Peyer's patch (tissue), 4 donors: ENCODE measurements at regions not wholly inside any gene's neighbourhood (a gene's known extent, or its start where the extent isn't known, plus 50 kb on each side); places are given as distances from the start of the nearest gene placed in this dataset.

Source experiments
- DNase-seq, 3 donors: peaks; one replicate each; pipeline ENCODE4 v3.0.0-alpha.2; 2017 to 2019
- H3K27ac ChIP-seq, 4 donors: fragments of 200-600 bp; sonication (generic); one replicate each; pipeline ENCODE4 v1.5.1; 2016 to 2019
- H3K27me3 ChIP-seq, 2 donors: fragments of 200-600 bp; sonication (generic); one replicate each; pipeline ENCODE4 v1.5.1; 2019
- H3K36me3 ChIP-seq, 3 donors: fragments of 200-600 bp; sonication (generic); one replicate each; pipeline ENCODE4 v1.5.1; 2016 to 2019
- H3K4me1 ChIP-seq, 4 donors: fragments of 200-600 bp; sonication (generic); one replicate each; pipeline ENCODE4 v1.5.1; 2016 to 2019
- H3K4me3 ChIP-seq, 4 donors: fragments of 200-600 bp; sonication (generic); 1 replicate in 3 of 4; 2 replicates in 1 of 4; pipeline ENCODE4 v1.5.1; 2016 to 2019; ENCODE audit warnings: mild to moderate bottlenecking in 1 of 4
- H3K9me3 ChIP-seq, 4 donors: fragments of 200-600 bp; sonication (generic); one replicate each; pipeline ENCODE4 v1.5.1; 2016 to 2019; ENCODE audit warnings: mild to moderate bottlenecking in 1 of 4
- CTCF ChIP-seq, 6 experiments: fragments of 450-650 bp in 4 of 6; fragments of 200-600 bp in 2 of 6; sonication (generic) in 1 of 6; IDR thresholded peaks; one replicate each; pipeline ENCODE4 v1.5.1; 2017 to 2019; ENCODE audit warnings: antibody characterized with exemption in 6 of 6, mild to moderate bottlenecking in 3 of 6, moderate library complexity in 1 of 6
- POLR2A ChIP-seq, 2 donors: fragments of 450-650 bp; IDR thresholded peaks; one replicate each; pipeline ENCODE4 v1.5.1; 2017; ENCODE audit warnings: antibody characterized with exemption in 2 of 2, mild to moderate bottlenecking in 2 of 2, moderate library complexity in 2 of 2

DNA sequence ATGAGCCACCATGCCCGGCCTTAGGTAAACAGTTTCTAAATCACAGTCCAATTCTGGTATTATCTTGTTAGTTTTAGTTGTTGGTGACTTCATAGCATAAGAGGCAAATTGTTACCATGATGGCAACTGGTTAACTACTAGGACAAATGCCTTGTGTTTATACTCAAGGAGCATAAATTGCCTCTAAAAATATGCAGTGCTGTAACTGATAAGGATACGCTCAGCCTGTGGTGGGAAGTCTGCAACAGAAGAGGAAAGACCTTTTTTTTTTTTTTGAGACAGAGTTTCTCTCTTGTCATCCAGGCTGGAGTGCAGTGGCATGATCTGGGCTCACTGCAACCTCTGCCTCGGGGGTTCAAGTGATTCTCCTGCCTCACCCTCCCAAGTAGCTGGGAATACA, 311.9 kb upstream of the ARGLU1 start:
- Histone ChIP-seq H3K4me1 (peaks cover 0 to 5% (median 0%) of the 10 kb centered on the region in 4 donors), H3K4me3 (no peak overlapping the region), H3K27me3 (no peaks in the 10 kb centered on the region), H3K27ac (no peak overlapping the region), H3K9me3 (no peaks in the 10 kb centered on the region), H3K36me3 (no peaks in the 10 kb centered on the region)
- TF ChIP-seq POLR2A (IDR thresholded peaks at IDR 0.05) (no peak), CTCF (IDR thresholded peaks at IDR 0.05) (no peak)
- DNase-seq: no peak

DNA sequence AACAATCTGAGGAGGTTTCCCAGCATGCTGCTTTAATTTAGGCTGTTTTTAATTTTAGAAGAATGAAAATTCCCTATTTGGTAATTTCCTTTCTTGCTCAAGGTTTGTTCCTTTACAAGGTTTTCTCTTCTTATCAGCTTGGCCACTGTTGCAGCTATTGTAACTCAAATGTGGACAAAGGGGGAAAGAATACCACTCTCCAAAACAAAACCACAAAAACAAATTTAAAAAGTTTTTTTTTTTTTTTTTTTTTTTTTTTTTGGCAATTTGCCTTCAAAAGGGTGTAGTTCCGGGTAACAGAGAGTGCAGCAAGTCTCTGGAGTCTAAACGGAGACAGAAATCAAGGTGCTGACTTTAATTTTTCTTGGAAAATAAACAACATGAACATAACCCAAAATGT, 306.4 kb upstream of the ARGLU1 start:
- no peak overlapping the region for H3K4me3 ChIP-seq
- DNase-seq: no peak
- no peak overlapping the region for H3K27ac ChIP-seq
- no peaks in the 10 kb centered on the region for H3K36me3 ChIP-seq
- H3K4me1 ChIP-seq: no peaks in the 10 kb centered on the region
- TF ChIP-seq CTCF (IDR thresholded peaks at IDR 0.05) (no peak), POLR2A (IDR thresholded peaks at IDR 0.05) (no peak)
- no peaks in the 10 kb centered on the region for H3K9me3 ChIP-seq
- no peaks in the 10 kb centered on the region for H3K27me3 ChIP-seq

DNA sequence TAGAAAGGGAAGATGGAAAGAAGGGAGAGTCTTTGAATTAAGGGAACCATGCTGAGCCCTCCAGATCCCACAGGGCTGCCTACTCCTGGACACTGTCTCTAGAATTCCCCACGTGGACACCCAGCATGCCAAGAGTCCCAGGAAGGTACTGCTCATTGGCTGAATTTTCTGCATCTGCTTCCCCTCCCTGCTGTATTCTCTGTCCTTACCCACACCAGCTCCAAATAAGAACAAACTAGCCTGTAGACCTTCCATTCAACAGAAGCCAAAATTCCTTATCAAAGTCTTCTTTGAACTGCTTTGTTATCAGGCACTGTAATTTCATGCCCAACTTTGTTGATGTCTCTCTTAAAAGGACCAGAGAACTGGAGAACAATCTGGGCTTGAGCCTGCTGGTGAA, 305.9 kb upstream of the ARGLU1 start:
- Histone ChIP-seq H3K27ac (no peak overlapping the region), H3K4me1 (no peaks in the 10 kb centered on the region), H3K27me3 (no peaks in the 10 kb centered on the region), H3K36me3 (no peaks in the 10 kb centered on the region), H3K9me3 (no peaks in the 10 kb centered on the region), H3K4me3 (no peak overlapping the region)
- no peak for TF ChIP-seq POLR2A (IDR thresholded peaks at IDR 0.05)
- TF ChIP-seq CTCF (IDR thresholded peaks at IDR 0.05): no peak
- no peak for DNase-seq

DNA sequence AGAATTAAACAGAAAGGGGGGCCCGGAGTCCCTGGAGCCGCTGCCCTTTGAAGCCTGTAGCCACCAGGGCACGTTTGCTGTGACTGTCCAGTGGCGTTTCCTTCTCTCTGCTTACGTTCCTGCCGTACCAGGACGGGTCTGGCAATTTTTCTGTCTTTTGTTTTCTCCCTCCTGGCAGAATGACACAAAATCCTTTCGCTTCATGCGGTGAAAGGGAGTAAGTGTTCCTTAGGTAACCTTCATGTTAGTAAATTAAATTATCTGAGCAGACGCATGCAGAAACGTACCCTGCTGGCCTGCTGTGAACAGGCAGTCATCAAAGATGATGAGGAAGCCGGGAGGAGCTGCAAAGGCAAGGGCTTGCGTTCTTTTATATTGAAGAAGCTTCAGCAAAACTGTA, 299.3 kb upstream of the ARGLU1 start:
- TF ChIP-seq CTCF (IDR thresholded peaks at IDR 0.05) (no peak), POLR2A (IDR thresholded peaks at IDR 0.05) (no peak)
- Histone ChIP-seq H3K4me3 (peak overlapping the region in 1 of 4 donors; percentile 22), H3K9me3 (no peaks in the 10 kb centered on the region), H3K36me3 (no peaks in the 10 kb centered on the region), H3K27ac (no peak overlapping the region), H3K27me3 (no peaks in the 10 kb centered on the region), H3K4me1 (no peaks in the 10 kb centered on the region)
- no peak for DNase-seq

DNA sequence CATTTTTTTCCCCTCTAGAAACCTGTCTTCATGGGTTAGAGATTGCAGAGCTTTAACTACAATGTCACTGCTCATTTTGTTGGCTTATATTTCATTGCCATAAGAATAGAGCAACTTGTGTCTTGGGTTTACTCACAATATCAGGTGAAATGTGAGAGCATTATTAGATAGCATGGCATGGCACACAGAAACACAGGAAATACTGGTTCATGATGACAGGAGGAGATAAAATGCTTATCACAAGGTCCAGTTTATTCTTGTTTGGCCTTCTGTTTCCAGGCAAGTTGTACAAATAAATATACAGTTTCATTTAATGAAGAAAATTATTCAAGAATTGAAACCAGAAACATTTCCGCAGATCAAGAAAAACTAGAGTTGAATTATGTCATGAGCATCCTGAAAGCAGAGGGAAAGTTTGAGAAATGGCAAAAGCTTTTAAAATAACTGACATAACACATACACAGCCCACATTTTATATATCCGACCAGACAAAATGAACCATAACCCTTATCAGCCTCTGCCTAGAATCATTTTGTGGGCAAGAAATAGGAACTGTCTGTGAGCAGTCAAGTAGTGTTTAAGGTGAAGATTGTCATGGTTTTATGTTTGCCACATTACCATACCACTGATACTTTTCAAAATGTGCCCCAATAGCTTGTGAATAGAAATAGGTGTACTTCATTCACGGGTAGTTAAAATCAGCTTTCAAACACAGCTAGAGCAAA, 297.9 kb upstream of the ARGLU1 start:
- no peaks in the 10 kb centered on the region for H3K27me3 ChIP-seq
- H3K27ac ChIP-seq: no peak overlapping the region
- TF ChIP-seq CTCF (IDR thresholded peaks at IDR 0.05): no peak
- no peak for TF ChIP-seq POLR2A (IDR thresholded peaks at IDR 0.05)
- no peaks in the 10 kb centered on the region for H3K4me1 ChIP-seq
- H3K36me3 ChIP-seq: no peaks in the 10 kb centered on the region
- DNase-seq: no peak
- no peaks in the 10 kb centered on the region for H3K9me3 ChIP-seq
- H3K4me3 ChIP-seq: no peak overlapping the region

DNA sequence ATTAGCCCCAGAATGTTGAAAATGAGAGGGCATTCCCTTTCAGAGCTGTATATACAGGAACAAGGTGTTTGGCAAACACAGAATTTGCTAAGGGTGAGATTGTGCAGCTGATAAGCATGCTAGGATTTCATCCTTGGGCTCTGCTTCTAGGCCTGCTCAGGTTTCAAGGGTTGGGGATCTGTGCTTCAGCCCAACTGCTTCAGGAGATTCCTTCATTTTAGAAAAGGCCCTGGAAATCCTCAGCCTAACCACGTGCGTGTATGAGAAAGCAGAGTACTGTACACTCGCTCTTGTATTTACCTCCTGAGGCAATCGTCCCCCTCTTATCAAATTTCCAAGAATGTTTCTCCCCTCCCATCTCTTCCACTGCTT, 291.6 kb upstream of the ARGLU1 start:
- H3K4me1 ChIP-seq: no peaks in the 10 kb centered on the region
- no peak for DNase-seq

More for the DNA sequence above, 291.6 kb upstream of the ARGLU1 start:
- Histone ChIP-seq H3K27ac (no peak overlapping the region), H3K36me3 (no peaks in the 10 kb centered on the region), H3K9me3 (no peaks in the 10 kb centered on the region), H3K4me3 (no peak overlapping the region), H3K27me3 (no peaks in the 10 kb centered on the region)
- no peak for TF ChIP-seq POLR2A (IDR thresholded peaks at IDR 0.05)
